ENCODE measurements at regions not wholly inside any gene's neighbourhood (a gene's known extent, or its start where the extent isn't known, plus 50 kb on each side); places are given as distances from the start of the nearest gene placed in this dataset.
"Not testable (repeated sequence)": the region's sequence is repeated elsewhere in the genome, so short reads cannot be mapped to it uniquely, and the experiment has no call there.

GRCh38 chr2:66317268-66317890 lies 117.5 kb upstream of the MEIS1 start:
- no peak for DNase-seq (ENCODE audit: low read depth in 4 of 4, low spot score in 1 of 4)

GRCh38 chr2:66306483-66306882 lies 128.4 kb upstream of the MEIS1 start:
- DNase-seq (ENCODE audit: low read depth in 4 of 4, low spot score in 1 of 4) = no peak

GRCh38 chr2:66305718-66306117 lies 129.2 kb upstream of the MEIS1 start:
- no peak for DNase-seq (ENCODE audit: low read depth in 4 of 4, low spot score in 1 of 4)

DNA sequence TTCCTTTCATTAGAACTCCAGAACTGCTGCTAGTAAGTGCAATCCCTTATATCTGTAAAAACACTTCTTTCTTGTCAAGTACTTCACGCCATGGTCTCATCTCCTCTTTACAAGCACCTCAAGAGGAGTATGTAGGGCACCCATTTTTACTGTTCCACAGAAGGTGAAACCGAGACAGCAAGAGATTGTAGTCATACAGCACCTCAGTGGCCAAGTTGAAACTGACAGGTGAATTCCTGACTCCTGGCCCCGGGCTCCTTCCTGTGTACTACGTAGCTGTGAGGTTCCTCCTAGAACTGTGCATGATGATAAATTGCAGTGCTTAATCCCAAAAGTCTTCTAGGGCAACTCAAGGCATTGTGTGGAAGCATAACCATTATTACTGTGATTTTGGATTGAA lies 131.5 kb upstream of the MEIS1 start:
- DNase-seq (ENCODE audit: low read depth in 4 of 4, low spot score in 1 of 4) = no peak

DNA sequence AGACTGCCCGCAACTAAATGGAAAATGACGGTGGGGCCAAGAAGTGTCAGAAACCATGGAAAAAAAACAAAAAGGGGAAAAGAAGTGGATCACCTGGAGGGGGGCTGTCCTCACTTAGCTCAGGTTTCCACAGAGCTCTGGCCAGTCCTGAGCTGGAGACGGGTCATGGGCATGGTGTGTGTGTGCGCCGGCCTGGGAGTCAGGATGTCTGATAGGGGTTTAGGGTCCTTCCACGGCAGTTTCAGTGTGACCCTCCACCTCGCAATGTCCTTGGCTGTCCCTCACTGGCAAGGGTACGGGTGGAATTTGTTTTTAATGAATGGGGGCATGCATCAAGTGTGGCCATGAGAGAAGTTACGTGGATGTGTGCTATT lies 133.2 kb upstream of the MEIS1 start:
- DNase-seq (ENCODE audit: low read depth in 4 of 4, low spot score in 1 of 4) = no peak

- DNase-seq (ENCODE audit: low read depth in 4 of 4, low spot score in 1 of 4) = no peak
These were observed 133.7 kb upstream of the MEIS1 start for GRCh38 chr2:66301022-66301766.

DNA sequence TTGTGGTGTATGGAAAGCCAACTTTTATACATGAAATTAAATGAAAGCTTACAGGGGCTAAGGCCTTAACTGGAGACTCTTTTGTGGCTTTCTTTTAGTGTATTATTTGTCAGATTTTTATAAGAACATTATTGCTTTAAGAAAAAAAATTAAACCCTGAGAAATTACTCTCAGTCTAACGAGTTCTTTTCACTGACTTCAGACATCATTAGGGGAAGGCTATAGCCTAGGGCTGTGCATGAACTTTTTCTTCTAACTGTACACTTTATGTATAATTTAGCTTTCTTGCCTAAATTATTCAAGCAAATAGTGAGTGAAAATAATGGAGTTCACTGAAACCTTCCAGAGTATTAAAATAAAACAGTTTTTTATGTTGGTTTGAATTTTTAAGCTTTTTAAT lies 151.1 kb upstream of the MEIS1 start:
- no peak for DNase-seq (ENCODE audit: low read depth in 4 of 4, low spot score in 1 of 4)

DNA sequence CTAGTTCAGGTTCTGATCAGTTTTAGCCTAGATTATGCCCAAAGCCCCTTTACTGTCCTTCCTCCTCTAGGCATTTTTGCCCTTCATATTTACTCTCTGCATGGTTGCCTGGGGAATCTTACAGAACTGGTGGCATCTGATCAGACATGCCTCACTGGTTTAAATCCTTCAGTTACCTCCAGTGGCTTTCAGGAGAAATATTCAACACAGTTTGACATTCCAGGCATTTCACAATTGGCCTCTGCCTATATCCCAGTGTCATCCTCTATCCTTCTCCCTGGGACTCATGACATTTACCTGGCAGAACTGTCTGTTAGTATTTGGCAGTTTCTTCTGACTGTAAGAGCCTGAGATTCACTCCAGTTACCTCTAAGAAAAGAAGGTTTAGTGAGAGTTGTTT lies 152.9 kb upstream of the MEIS1 start:
- DNase-seq (ENCODE audit: low read depth in 4 of 4, low spot score in 1 of 4) = no peak

DNA sequence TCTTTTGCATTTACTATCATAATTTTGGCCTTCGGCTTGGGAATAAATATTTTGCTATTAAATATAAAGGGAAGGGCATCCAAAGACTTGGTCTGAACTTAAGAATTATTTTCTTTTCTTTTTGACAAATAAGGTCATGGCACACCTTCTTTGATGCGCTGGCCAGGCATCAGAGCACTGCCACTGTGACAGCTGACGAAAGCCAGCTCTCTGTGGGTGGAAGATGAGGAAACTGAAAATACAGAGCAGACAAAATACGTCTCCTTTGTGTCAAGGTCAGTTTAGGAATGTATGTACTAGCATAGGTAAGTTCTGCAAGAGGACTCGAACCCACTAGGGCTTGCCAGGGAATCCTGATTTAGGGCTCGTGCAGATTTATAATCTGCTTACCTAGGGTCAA lies 155.9 kb upstream of the MEIS1 start:
- DNase-seq (ENCODE audit: low read depth in 4 of 4, low spot score in 1 of 4) = no peak

GRCh38 chr2:66275984-66276383 lies 158.9 kb upstream of the MEIS1 start:
- no peak for DNase-seq (ENCODE audit: low read depth in 4 of 4, low spot score in 1 of 4)

GRCh38 chr2:66273933-66274490 lies 160.9 kb upstream of the MEIS1 start:
- DNase-seq (ENCODE audit: low read depth in 4 of 4, low spot score in 1 of 4) = no peak

- DNase-seq (ENCODE audit: low read depth in 4 of 4, low spot score in 1 of 4) = no peak
These were observed 162.2 kb upstream of the MEIS1 start for GRCh38 chr2:66272751-66273150.

GRCh38 chr2:66271777-66272176 lies 163.1 kb upstream of the MEIS1 start:
- no peak for DNase-seq (ENCODE audit: low read depth in 4 of 4, low spot score in 1 of 4)

GRCh38 chr2:66270247-66270646 lies 164.7 kb upstream of the MEIS1 start:
- no peak for DNase-seq (ENCODE audit: low read depth in 4 of 4, low spot score in 1 of 4)

DNA sequence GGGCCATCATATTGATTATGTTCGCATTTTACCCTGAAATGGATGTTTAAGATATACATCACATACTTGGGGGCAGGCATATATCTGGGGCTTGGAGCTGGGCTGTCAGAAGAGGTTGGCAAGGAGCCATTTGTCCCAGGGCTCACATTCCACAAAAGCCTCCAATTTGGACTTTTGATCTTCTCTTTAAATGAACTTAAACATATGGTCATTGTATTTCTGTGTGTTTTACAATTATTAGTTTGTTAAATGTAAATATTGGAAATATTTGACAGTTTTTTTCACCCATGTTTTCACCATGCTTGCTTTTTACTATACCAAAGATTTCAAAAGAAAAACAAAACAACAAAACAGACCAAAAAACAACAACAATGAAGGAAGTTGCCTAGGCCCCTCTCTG lies 165.8 kb upstream of the MEIS1 start:
- no peak for DNase-seq (ENCODE audit: low read depth in 4 of 4, low spot score in 1 of 4)

GRCh38 chr2:66268756-66269155 lies 166.2 kb upstream of the MEIS1 start:
- no peak for DNase-seq (ENCODE audit: low read depth in 4 of 4, low spot score in 1 of 4)

- DNase-seq (ENCODE audit: low read depth in 4 of 4, low spot score in 1 of 4) = no peak
These were observed 170.6 kb upstream of the MEIS1 start for GRCh38 chr2:66264354-66264753.

DNA sequence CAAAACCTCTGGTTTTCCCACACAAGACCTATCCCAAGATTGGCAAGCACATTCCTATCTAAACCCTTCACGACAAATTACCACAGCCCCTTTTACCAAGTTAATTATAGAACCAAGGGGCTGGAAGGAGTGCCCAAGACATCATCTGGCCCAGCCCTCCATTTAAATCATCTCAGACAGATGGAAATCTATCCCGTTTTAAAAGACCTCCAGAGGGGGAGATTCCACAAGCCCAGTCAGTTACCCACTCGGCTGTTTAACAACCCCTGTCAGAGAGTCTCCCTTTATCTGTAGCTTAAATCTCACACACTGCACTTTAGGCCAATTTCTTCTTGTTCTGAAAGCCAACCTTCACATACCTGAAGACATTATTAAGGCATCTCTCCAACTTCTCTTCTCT lies 179.1 kb upstream of the MEIS1 start:
- DNase-seq (ENCODE audit: low read depth in 4 of 4, low spot score in 1 of 4) = no peak

DNA sequence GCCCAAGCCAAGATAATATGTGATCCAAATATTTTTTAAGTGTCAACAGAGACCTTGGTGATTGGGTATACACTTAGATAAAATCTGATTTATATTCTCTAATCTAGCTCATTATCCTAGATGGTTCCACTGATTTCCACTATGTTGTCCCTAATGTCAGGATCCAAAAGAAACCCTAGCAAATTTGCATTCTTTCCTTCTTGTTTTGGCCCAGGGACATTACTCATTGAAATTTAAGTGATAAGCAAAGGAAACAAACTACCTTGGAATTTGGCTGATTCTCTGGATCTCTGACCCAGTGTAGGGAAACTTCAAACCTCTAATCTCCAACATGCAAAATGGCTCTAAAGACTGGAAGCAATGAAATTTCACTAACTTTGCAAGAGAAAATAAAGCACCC lies 179.8 kb upstream of the MEIS1 start:
- DNase-seq (ENCODE audit: low read depth in 4 of 4, low spot score in 1 of 4) = no peak

- no peak for DNase-seq (ENCODE audit: low read depth in 4 of 4, low spot score in 1 of 4)
These were observed 181.9 kb upstream of the MEIS1 start for GRCh38 chr2:66253066-66253465.

DNA sequence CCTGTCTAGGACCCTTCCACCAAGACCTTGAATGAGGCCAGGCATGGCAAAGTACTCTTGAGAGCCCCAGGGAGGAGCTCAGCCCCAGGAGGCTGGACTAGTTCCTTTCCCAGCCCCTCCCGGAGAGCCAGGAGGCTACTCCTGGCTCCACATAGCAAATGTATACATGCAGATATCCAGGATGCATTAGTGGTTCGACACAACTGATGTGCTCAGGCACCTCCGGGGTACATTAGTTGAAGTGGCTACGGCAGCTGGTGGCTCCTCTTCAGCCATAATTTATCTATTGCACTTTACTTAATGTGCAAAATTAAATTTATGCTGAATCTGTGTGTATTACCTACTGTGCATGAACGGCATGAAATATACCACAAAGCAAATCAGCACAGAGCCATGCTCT lies 182.8 kb upstream of the MEIS1 start:
- no peak for DNase-seq (ENCODE audit: low read depth in 4 of 4, low spot score in 1 of 4)

DNA sequence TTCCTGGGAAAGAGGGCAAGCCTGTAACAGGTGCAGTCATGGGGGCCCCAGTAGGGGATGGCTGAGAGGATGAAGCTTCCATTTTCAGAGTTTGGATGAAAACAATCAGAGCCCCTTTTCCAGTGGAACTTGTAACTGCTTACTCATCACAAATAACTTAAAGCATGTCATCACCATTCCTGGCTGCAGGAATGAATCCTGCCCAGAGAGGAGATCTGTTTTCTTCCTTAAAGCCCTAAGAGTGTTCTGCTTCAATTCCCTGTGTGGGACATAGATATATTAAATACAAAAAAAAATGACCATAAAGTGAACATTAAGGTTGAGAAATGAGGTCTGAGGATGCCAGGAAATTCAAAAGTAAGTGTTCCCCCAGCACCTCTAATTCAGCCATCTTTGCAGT lies 183.4 kb upstream of the MEIS1 start:
- no peak for DNase-seq (ENCODE audit: low read depth in 4 of 4, low spot score in 1 of 4)

GRCh38 chr2:66249089-66249488 lies 185.8 kb upstream of the MEIS1 start:
- not testable (repeated sequence) for DNase-seq (ENCODE audit: low read depth in 4 of 4, low spot score in 1 of 4)
